ENCODE measurements at regions not wholly inside any gene's neighbourhood (a gene's known extent, or its start where the extent isn't known, plus 50 kb on each side); places are given as distances from the start of the nearest gene placed in this dataset.

DNA sequence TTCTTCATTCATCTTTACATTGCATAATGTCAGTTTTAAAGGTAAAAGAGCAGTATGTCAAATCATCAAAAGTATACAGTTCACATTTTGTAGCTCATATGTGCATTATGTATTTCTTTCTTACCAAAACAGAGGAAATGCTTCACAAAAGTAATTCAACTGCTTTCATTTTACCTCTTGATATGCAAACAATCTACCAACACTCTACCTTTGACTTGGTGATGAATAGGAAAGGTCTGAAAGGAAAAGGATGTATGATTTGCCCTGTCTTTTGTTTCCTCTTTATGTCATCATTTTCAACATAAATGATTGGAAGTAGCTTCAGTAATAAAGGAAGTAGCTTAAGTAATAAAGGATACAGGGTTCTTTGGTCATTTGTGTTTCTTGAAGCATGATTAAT is 846.7 kb downstream of the NXPH1 start:
- H3K27me3 ChIP-seq (replicated peaks; ENCODE audit: insufficient read depth) = no peaks in the 10 kb centered on the region
- H3K9me3 ChIP-seq = no peaks in the 10 kb centered on the region
- H3K4me1 ChIP-seq (ENCODE audit: control insufficient read depth in 1 of 2, low read depth in 2 of 2) = no peaks in the 10 kb centered on the region
- H3K36me3 ChIP-seq = no peaks in the 10 kb centered on the region
- ATAC-seq (ENCODE audit: insufficient number of reproducible peaks, low FRiP score, low read depth) (no peak), DNase-seq (ENCODE audit: low spot score) (no peak)
- H3K27ac ChIP-seq = no peak overlapping the region
- H3K4me3 ChIP-seq = no peak overlapping the region
- TF ChIP-seq, protein P1, sequence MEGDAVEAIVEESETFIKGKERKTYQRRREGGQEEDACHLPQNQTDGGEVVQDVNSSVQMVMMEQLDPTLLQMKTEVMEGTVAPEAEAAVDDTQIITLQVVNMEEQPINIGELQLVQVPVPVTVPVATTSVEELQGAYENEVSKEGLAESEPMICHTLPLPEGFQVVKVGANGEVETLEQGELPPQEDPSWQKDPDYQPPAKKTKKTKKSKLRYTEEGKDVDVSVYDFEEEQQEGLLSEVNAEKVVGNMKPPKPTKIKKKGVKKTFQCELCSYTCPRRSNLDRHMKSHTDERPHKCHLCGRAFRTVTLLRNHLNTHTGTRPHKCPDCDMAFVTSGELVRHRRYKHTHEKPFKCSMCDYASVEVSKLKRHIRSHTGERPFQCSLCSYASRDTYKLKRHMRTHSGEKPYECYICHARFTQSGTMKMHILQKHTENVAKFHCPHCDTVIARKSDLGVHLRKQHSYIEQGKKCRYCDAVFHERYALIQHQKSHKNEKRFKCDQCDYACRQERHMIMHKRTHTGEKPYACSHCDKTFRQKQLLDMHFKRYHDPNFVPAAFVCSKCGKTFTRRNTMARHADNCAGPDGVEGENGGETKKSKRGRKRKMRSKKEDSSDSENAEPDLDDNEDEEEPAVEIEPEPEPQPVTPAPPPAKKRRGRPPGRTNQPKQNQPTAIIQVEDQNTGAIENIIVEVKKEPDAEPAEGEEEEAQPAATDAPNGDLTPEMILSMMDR (IDR thresholded peaks at IDR 0.05) = no peak

- ATAC-seq (ENCODE audit: insufficient number of reproducible peaks, low FRiP score, low read depth) = no peak
- no peaks in the 10 kb centered on the region for H3K27me3 ChIP-seq (replicated peaks; ENCODE audit: insufficient read depth)
- no peaks in the 10 kb centered on the region for H3K36me3 ChIP-seq
Observed at GRCh38 chr7:9283246-9283645, 849.8 kb downstream of the NXPH1 start.

DNA sequence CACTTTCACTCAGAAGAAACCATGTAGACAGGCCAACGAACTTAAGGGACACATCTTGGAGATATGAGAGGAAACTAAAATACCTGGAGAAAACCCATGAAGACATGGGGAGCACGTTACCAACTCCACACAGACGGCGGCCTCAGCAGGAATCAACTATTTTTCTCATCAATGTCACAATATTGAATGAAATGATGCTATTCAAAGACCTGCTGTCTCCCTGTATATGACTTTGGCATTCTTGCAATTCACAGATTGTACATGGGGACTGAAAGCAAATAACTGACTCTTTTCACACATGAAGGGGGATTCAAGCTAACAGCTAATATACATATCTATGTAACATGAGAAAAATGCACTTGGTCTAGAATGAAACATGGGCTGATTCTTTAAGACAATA is 869.0 kb downstream of the NXPH1 start:
- H3K36me3 ChIP-seq = no peaks in the 10 kb centered on the region
- H3K4me1 ChIP-seq (ENCODE audit: control insufficient read depth in 1 of 2, low read depth in 2 of 2) = no peaks in the 10 kb centered on the region
- H3K27ac ChIP-seq = no peak overlapping the region
- ATAC-seq (ENCODE audit: insufficient number of reproducible peaks, low FRiP score, low read depth) = no peak
- H3K27me3 ChIP-seq (replicated peaks; ENCODE audit: insufficient read depth) = no peaks in the 10 kb centered on the region
- TF ChIP-seq, protein P1 (IDR thresholded peaks at IDR 0.05) = no peak
- no peaks in the 10 kb centered on the region for H3K9me3 ChIP-seq
- no peak overlapping the region for H3K4me3 ChIP-seq
- no peak for DNase-seq (ENCODE audit: low spot score)

More at GRCh38 chr7:9283246-9283645, 849.8 kb downstream of the NXPH1 start:
- Histone ChIP-seq H3K4me1 (ENCODE audit: control insufficient read depth in 1 of 2, low read depth in 2 of 2) (no peaks in the 10 kb centered on the region), H3K27ac (no peak overlapping the region), H3K4me3 (no peak overlapping the region), H3K9me3 (no peaks in the 10 kb centered on the region)
- TF ChIP-seq, protein P1 (IDR thresholded peaks at IDR 0.05) = no peak
- no peak for DNase-seq (ENCODE audit: low spot score)

- no peaks in the 10 kb centered on the region for H3K27me3 ChIP-seq (replicated peaks; ENCODE audit: insufficient read depth)
- TF ChIP-seq, protein P1 (IDR thresholded peaks at IDR 0.05) = no peak
- no peaks in the 10 kb centered on the region for H3K36me3 ChIP-seq
- no peak for ATAC-seq (ENCODE audit: insufficient number of reproducible peaks, low FRiP score, low read depth)
- DNase-seq (ENCODE audit: low spot score) = no peak
- H3K4me3 ChIP-seq = no peak overlapping the region
- H3K9me3 ChIP-seq = no peaks in the 10 kb centered on the region
- no peak overlapping the region for H3K27ac ChIP-seq
- no peaks in the 10 kb centered on the region for H3K4me1 ChIP-seq (ENCODE audit: control insufficient read depth in 1 of 2, low read depth in 2 of 2)
Observed at GRCh38 chr7:9307131-9307530, 873.7 kb downstream of the NXPH1 start.

- Histone ChIP-seq H3K9me3 (no peaks in the 10 kb centered on the region), H3K27me3 (replicated peaks; ENCODE audit: insufficient read depth) (no peaks in the 10 kb centered on the region)
- no peak for DNase-seq (ENCODE audit: low spot score)
Observed at GRCh38 chr7:9324513-9324912, 891.1 kb downstream of the NXPH1 start.

More at GRCh38 chr7:9324513-9324912, 891.1 kb downstream of the NXPH1 start:
- Histone ChIP-seq H3K36me3 (no peaks in the 10 kb centered on the region), H3K4me1 (ENCODE audit: control insufficient read depth in 1 of 2, low read depth in 2 of 2) (no peaks in the 10 kb centered on the region), H3K4me3 (no peak overlapping the region), H3K27ac (no peak overlapping the region)
- no peak for ATAC-seq (ENCODE audit: insufficient number of reproducible peaks, low FRiP score, low read depth)
- TF ChIP-seq, protein P1 (IDR thresholded peaks at IDR 0.05) = no peak

Data from thoracic aorta (tissue), 2 donors.